ENCODE measurements at regions not wholly inside any gene's neighbourhood (a gene's known extent, or its start where the extent isn't known, plus 50 kb on each side); places are given as distances from the start of the nearest gene placed in this dataset.

DNA sequence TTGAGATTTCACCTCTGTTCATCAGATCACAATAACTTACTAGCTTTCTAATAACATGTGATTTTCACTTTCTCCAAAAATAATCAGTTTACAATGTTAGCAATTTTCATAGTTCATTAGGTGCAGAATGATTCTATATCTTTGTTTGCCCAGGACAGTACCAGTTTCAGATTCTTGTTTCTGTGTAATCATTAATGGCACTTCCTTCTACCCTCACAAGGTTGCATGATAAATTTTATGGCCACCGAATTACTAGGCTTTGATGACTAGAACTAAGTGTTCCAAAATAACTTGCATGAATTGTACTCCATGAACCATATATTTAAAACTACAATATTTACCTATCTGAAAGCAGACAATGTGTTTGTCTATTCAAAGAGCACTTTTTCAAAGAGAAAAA, 442.3 kb downstream of the EPHA7 start (continued):
- TF ChIP-seq, protein P1, sequence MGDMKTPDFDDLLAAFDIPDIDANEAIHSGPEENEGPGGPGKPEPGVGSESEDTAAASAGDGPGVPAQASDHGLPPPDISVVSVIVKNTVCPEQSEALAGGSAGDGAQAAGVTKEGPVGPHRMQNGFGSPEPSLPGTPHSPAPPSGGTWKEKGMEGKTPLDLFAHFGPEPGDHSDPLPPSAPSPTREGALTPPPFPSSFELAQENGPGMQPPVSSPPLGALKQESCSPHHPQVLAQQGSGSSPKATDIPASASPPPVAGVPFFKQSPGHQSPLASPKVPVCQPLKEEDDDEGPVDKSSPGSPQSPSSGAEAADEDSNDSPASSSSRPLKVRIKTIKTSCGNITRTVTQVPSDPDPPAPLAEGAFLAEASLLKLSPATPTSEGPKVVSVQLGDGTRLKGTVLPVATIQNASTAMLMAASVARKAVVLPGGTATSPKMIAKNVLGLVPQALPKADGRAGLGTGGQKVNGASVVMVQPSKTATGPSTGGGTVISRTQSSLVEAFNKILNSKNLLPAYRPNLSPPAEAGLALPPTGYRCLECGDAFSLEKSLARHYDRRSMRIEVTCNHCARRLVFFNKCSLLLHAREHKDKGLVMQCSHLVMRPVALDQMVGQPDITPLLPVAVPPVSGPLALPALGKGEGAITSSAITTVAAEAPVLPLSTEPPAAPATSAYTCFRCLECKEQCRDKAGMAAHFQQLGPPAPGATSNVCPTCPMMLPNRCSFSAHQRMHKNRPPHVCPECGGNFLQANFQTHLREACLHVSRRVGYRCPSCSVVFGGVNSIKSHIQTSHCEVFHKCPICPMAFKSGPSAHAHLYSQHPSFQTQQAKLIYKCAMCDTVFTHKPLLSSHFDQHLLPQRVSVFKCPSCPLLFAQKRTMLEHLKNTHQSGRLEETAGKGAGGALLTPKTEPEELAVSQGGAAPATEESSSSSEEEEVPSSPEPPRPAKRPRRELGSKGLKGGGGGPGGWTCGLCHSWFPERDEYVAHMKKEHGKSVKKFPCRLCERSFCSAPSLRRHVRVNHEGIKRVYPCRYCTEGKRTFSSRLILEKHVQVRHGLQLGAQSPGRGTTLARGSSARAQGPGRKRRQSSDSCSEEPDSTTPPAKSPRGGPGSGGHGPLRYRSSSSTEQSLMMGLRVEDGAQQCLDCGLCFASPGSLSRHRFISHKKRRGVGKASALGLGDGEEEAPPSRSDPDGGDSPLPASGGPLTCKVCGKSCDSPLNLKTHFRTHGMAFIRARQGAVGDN (IDR thresholded peaks at IDR 0.05): no peak
- TF ChIP-seq PML (IDR thresholded peaks at IDR 0.05; ENCODE audit: low read length) (no peak), ZNF622 (IDR thresholded peaks at IDR 0.05) (no peak), CREB1 (IDR thresholded peaks at IDR 0.05; ENCODE audit: low read depth) (no peak)

DNA sequence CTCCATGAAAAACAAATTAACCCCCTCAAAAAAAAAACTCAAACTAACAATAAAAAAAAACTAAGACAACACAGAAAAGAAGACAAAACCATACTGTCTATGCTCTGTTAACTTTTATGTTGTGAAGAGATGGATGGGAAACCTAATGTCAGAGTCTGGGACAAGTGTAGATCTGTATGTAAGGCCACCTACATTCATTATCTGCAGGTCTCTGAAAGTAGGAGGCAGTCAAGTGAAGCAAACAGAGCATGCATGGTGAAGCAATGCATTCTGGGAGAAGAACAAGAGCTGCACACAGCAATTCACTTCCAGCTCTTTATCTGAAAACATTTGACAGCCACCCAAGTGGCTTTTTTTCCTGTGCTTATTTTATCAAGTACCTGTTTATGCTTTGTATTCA, 452.0 kb downstream of the EPHA7 start:
- no peaks in the 10 kb centered on the region for H3K79me2 ChIP-seq (ENCODE audit: control insufficient read depth, insufficient read depth, low read length)
- H3K4me2 ChIP-seq (ENCODE audit: control insufficient read depth, insufficient read depth): no peak overlapping the region
- ChIA-PET SMC1A (ENCODE audit: uncharacterized antibody, unreplicated experiment) (no interaction called here), RAD21 (ENCODE audit: unreplicated experiment) (no interaction called here), POLR2A (no interaction called here), CTCF (interaction anchor here (0.6 kb wide), 1 partner anchor 953 kb away, joined by 3 read pairs; no protein-coding TSS in a partner anchor)
- in situ Hi-C loops (cut with MboI) (no loop called here), intact Hi-C loops (cut with micrococcal nuclease; ENCODE audit: unreplicated experiment) (no loop called here)
- H4K20me1 ChIP-seq (ENCODE audit: control insufficient read depth, insufficient read depth): no peaks in the 10 kb centered on the region
- BruUV-seq (replicated peaks): no TSS peak
- DNase-seq (ENCODE audit: low read depth, low spot score) (no peak), ATAC-seq (peak; percentile 58), FAIRE-seq (no peak)
- H3K4me3 ChIP-seq: no peak overlapping the region
- H3K9ac ChIP-seq (ENCODE audit: control insufficient read depth, insufficient read depth, low read length): no peak overlapping the region
- H3K9me3 ChIP-seq (replicated peaks; ENCODE audit: control insufficient read depth, insufficient read depth, low read length): no peaks in the 10 kb centered on the region
- no peak overlapping the region for H2AFZ ChIP-seq (ENCODE audit: control insufficient read depth, low read depth, low read length)
- no peaks in the 10 kb centered on the region for H3K27me3 ChIP-seq (replicated peaks in 1 of 2; ENCODE audit: control insufficient read depth in 2 of 2, insufficient read depth in 2 of 2, low read length in 1 of 2)
- H3K27ac ChIP-seq (ENCODE audit: control insufficient read depth, insufficient read depth): no peak overlapping the region
- TF ChIP-seq KDM1A (IDR thresholded peaks at IDR 0.05; ENCODE audit: borderline replicate concordance): no peak
- no peak for TF ChIP-seq KAT2A (conservative IDR thresholded peaks at IDR 0.05; ENCODE audit: control insufficient read depth, low read depth, low read length)
- TF ChIP-seq, protein P2, sequence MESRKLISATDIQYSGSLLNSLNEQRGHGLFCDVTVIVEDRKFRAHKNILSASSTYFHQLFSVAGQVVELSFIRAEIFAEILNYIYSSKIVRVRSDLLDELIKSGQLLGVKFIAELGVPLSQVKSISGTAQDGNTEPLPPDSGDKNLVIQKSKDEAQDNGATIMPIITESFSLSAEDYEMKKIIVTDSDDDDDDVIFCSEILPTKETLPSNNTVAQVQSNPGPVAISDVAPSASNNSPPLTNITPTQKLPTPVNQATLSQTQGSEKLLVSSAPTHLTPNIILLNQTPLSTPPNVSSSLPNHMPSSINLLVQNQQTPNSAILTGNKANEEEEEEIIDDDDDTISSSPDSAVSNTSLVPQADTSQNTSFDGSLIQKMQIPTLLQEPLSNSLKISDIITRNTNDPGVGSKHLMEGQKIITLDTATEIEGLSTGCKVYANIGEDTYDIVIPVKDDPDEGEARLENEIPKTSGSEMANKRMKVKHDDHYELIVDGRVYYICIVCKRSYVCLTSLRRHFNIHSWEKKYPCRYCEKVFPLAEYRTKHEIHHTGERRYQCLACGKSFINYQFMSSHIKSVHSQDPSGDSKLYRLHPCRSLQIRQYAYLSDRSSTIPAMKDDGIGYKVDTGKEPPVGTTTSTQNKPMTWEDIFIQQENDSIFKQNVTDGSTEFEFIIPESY (IDR thresholded peaks at IDR 0.05): no peak
- no peak for TF ChIP-seq YBX1 (IDR thresholded peaks at IDR 0.05)
- TF ChIP-seq FOS (IDR thresholded peaks at IDR 0.05; ENCODE audit: borderline replicate concordance, extremely low read depth, insufficient read length): no peak
- no peak for TF ChIP-seq NFIC (IDR thresholded peaks at IDR 0.05; ENCODE audit: low read depth, low read length)
- TF ChIP-seq ZNF384 (IDR thresholded peaks at IDR 0.05; ENCODE audit: borderline replicate concordance, low read depth, low read length): no peak
- no peak for TF ChIP-seq BACH1 (IDR thresholded peaks at IDR 0.05; ENCODE audit: borderline replicate concordance)
- no peaks in the 10 kb centered on the region for H3K36me3 ChIP-seq (ENCODE audit: control insufficient read depth in 2 of 2, insufficient read depth in 2 of 2, low read length in 1 of 2)
- no peaks in the 10 kb centered on the region for H3K4me1 ChIP-seq (ENCODE audit: control insufficient read depth, insufficient read depth, low read length)

Measured in GM12878 (cell line).